Gastrocnemius medialis (tissue), 4 donors: ENCODE measurements at regions not wholly inside any gene's neighbourhood (a gene's known extent, or its start where the extent isn't known, plus 50 kb on each side); places are given as distances from the start of the nearest gene placed in this dataset.

Source experiments
- POLR2A ChIP-seq, 2 donors: fragments of 450-650 bp; IDR thresholded peaks; one replicate each; pipeline ENCODE4 v1.6.1; 2017; ENCODE audit warnings: antibody characterized with exemption in 2 of 2, mild to moderate bottlenecking in 2 of 2, moderate library complexity in 2 of 2
- TF ChIP-seq, protein P1 (sequence below), 5 experiments: fragments of 450-650 bp in 3 of 5; fragments of 200-600 bp in 2 of 5; sonication (generic) in 2 of 5; IDR thresholded peaks in 4 of 5; conservative IDR thresholded peaks in 1 of 5; 1 replicate in 4 of 5; 2 replicates in 1 of 5; pipeline ENCODE4 v1.5.1; 2016 to 2019; ENCODE audit warnings: antibody characterized with exemption in 5 of 5, mild to moderate bottlenecking in 3 of 5, moderate library complexity in 3 of 5

DNA sequence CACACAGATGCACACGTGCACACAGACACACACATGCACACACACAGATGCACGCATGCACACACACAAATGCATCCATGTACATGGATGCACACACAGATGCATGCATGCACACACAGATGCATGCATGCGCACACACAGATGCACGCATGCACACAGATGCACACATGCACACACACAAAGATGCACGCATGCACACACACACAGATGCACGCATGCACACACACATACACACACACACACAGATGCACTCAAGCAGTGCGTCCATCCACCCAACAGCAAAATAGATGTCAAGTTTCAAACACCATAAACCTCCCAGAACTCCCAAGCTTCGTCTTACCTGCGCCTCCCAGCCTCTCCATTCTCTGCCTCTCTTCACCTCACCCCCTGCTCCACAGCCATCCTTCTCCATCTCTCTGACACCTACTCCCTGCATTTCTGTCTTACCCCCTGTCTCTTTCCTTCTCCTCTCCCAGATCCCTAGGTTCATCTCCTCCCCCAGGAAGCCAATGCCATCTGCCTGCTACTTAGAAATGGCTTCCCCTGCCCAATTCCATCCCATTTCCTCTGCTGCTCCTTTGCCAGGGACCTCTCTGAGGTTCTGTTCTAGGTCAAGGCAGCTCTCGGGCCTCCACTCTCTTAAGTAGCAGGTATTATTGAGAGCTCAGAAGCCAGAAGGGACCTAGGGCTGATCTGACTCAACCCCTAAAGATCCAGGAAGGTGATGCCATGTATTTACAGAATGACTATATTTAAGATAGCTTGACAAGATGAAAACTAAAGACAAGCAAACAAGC, 297.2 kb downstream of the MED10 start:
- TF ChIP-seq, protein P1, sequence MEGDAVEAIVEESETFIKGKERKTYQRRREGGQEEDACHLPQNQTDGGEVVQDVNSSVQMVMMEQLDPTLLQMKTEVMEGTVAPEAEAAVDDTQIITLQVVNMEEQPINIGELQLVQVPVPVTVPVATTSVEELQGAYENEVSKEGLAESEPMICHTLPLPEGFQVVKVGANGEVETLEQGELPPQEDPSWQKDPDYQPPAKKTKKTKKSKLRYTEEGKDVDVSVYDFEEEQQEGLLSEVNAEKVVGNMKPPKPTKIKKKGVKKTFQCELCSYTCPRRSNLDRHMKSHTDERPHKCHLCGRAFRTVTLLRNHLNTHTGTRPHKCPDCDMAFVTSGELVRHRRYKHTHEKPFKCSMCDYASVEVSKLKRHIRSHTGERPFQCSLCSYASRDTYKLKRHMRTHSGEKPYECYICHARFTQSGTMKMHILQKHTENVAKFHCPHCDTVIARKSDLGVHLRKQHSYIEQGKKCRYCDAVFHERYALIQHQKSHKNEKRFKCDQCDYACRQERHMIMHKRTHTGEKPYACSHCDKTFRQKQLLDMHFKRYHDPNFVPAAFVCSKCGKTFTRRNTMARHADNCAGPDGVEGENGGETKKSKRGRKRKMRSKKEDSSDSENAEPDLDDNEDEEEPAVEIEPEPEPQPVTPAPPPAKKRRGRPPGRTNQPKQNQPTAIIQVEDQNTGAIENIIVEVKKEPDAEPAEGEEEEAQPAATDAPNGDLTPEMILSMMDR (IDR thresholded peaks at IDR 0.05 in 4 of 5, conservative IDR thresholded peaks at IDR 0.05 in 1 of 5) = no peak
- TF ChIP-seq POLR2A (IDR thresholded peaks at IDR 0.05) = no peak
